Activated CD8-positive, alpha-beta T cell treated with anti-CD3 and anti-CD28 coated beads, Interleukin-2, amount 10 ng/mL, durations not matched to agents 7 days and 5 days (primary cell): ENCODE measurements at regions not wholly inside any gene's neighbourhood (a gene's known extent, or its start where the extent isn't known, plus 50 kb on each side); places are given as distances from the start of the nearest gene placed in this dataset.

Experiments used
- ATAC-seq: fragments of 150-1000 bp; cut with Tn5 transposase; one replicate; pipeline ENCODE4 v1.10.0; 2021; ENCODE audit warnings: moderate library complexity
- CTCF ChIA-PET: fragments of 350-600 bp; sonication (Branson Sonifier 250); formaldehyde crosslinking; loops from one replicate; lab custom pipeline; 2021; ENCODE audit warnings: antibody characterized with exemption; lab: Charles Lee
- POLR2A ChIA-PET: fragments of 350-600 bp; sonication (Branson Sonifier 250); formaldehyde crosslinking; loops from one replicate; lab custom pipeline; 2021; ENCODE audit warnings: antibody characterized with exemption; lab: Charles Lee
- DNase-seq: peaks from one replicate; pipeline ENCODE4 v3.0.0-alpha.2; 2020
- H3K27ac Mint-ChIP-seq: one replicate; pipeline ENCODE4 v1.8.0; 2021; ENCODE audit warnings: mild to moderate bottlenecking, mixed read lengths
- H3K27me3 Mint-ChIP-seq: one replicate; pipeline ENCODE4 v1.8.0; 2021; ENCODE audit warnings: low read depth, mixed read lengths
- H3K36me3 Mint-ChIP-seq: one replicate; pipeline ENCODE4 v1.8.0; 2021; ENCODE audit warnings: low read depth, mixed read lengths
- H3K4me1 Mint-ChIP-seq: one replicate; pipeline ENCODE4 v1.8.0; 2021; ENCODE audit warnings: low read depth, mixed read lengths
- H3K4me3 Mint-ChIP-seq: one replicate; pipeline ENCODE4 v1.8.0; 2021; ENCODE audit warnings: mild to moderate bottlenecking, mixed read lengths
- H3K9me3 Mint-ChIP-seq: one replicate; pipeline ENCODE4 v1.8.0; 2022; ENCODE audit warnings: mixed read lengths; ENCODE audit not compliant: insufficient read depth

DNA sequence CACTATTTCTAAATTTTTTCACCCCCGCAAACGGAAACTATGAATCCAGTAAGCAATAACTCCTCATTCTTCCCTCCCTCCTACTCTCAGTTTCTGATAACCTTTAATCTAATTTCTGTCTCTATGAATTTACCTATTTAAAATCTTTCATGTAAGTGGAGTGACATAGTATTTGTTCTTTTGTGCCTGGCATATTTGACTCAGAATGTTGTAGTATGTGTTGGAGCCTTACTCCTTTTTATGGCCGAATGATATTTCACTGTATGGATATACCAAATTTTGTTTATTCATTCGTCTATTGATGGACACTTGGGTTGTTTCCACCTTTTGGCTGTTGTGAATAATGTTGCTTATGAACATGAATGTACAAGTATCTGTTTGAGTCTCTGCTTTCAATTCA, 61.1 kb upstream of the C1GALT1C1 start:
- ChIA-PET CTCF (interaction anchor here (1.3 kb wide), 1 partner anchor 13 kb away, joined by 3 read pairs; no protein-coding TSS in a partner anchor), POLR2A (no interaction called here)
- H3K4me3 Mint-ChIP-seq: no peak overlapping the region
- H3K36me3 Mint-ChIP-seq: no peaks in the 10 kb centered on the region
- H3K27me3 Mint-ChIP-seq: no peaks in the 10 kb centered on the region
- no peaks in the 10 kb centered on the region for H3K9me3 Mint-ChIP-seq
- ATAC-seq: no peak
- no peak overlapping the region for H3K27ac Mint-ChIP-seq
- no peak for DNase-seq
- peaks cover 8% of the 10 kb centered on the region for H3K4me1 Mint-ChIP-seq

GRCh38 chrX:120690344-120690743, 60.5 kb upstream of the C1GALT1C1 start:
- Mint-ChIP-seq H3K27ac (no peak overlapping the region), H3K27me3 (no peaks in the 10 kb centered on the region), H3K4me3 (no peak overlapping the region), H3K36me3 (no peaks in the 10 kb centered on the region), H3K9me3 (no peaks in the 10 kb centered on the region), H3K4me1 (peaks cover 5% of the 10 kb centered on the region)
- ATAC-seq (no peak), DNase-seq (no peak)
- ChIA-PET CTCF (interaction anchor here (1.3 kb wide), 1 partner anchor 13 kb away, joined by 3 read pairs; no protein-coding TSS in a partner anchor), POLR2A (no interaction called here)

DNA sequence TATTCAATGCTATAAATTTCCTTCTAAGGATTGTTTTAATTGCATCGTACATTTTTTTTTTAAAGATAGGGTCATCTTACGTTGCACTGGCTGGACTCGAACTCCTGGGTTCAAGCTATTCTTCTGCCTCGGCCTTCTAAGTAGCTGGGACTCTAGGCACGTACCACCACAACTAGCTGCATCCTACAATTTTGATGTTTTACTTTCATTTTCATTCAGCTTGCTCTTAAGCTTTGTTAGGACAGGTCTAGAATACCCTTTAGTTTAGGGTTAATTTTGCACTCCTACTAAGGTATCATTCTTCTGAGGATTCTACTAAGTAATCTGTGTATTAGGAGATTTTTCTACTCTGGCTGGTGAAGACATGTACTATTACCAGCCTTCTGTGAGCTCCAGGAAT, 50.2 kb upstream of the C1GALT1C1 start:
- ATAC-seq: peak; percentile 60
- no peaks in the 10 kb centered on the region for H3K27me3 Mint-ChIP-seq

More for the DNA sequence above, 50.2 kb upstream of the C1GALT1C1 start:
- peak overlapping the region; percentile 1 for H3K4me3 Mint-ChIP-seq
- peak overlapping the region; percentile 37 for H3K27ac Mint-ChIP-seq
- ChIA-PET POLR2A (interaction anchor here (1.4 kb wide), 1 partner anchor 76 kb away, joined by 3 read pairs; the partner anchor contains the start of gene MCTS1), CTCF (no interaction called here)
- peaks cover 7% of the 10 kb centered on the region for H3K36me3 Mint-ChIP-seq
- peaks cover 5% of the 10 kb centered on the region for H3K9me3 Mint-ChIP-seq
- DNase-seq: no peak
- peaks cover 13% of the 10 kb centered on the region for H3K4me1 Mint-ChIP-seq
